ENCODE measurements at regions not wholly inside any gene's neighbourhood (a gene's known extent, or its start where the extent isn't known, plus 50 kb on each side); places are given as distances from the start of the nearest gene placed in this dataset.

- peak overlapping the region; percentile 92 for H3K27ac ChIP-seq (ENCODE audit: insufficient read depth, low read length, poor library complexity, severe bottlenecking)
Measured at GRCh38 chr9:129490583-129491486, 130.1 kb downstream of the C9orf50 start.

GRCh38 chr9:129489838-129490582 lies 130.9 kb downstream of the C9orf50 start:
- H3K9me3 ChIP-seq (ENCODE audit: control insufficient read depth in 2 of 2, low read length in 2 of 2), result no peaks in the 10 kb centered on the region
- Mint-ChIP-seq H3K4me3 (peak overlapping the region; percentile 89 to 94 (median 91)), H3K36me3 (peaks cover 5% of the 10 kb centered on the region), H3K9me3 (no peaks in the 10 kb centered on the region), H3K27me3 (peaks cover 9% of the 10 kb centered on the region), H3K27ac (peak overlapping the region; percentile 98 to 99 (median 98)), H3K4me1 (peaks cover 0 to 67% (median 39%) of the 10 kb centered on the region in 4 donors)
- peaks cover 46% of the 10 kb centered on the region for H3K4me1 ChIP-seq (ENCODE audit: control insufficient read depth, insufficient read depth, low read length, poor library complexity, severe bottlenecking)
- peak overlapping the region; percentile 82 for H3K4me3 ChIP-seq (ENCODE audit: low read depth, low read length)
- peak in 1 of 2 donors; percentile 17 for ATAC-seq (ENCODE audit: low read depth in 2 of 2)
- H3K27me3 ChIP-seq (ENCODE audit: control insufficient read depth, insufficient read depth, low read length), result no peaks in the 10 kb centered on the region
- H3K36me3 ChIP-seq (ENCODE audit: control insufficient read depth, insufficient read depth, low read length), result no peaks in the 10 kb centered on the region
- DNase-seq, result peak; percentile 49 to 61 (median 54)
- H3K27ac ChIP-seq (ENCODE audit: insufficient read depth, low read length, poor library complexity, severe bottlenecking), result peak overlapping the region; percentile 92

More at GRCh38 chr9:129490583-129491486, 130.1 kb downstream of the C9orf50 start:
- H3K27ac Mint-ChIP-seq, result peak overlapping the region; percentile 98 to 99 (median 98)
- Histone ChIP-seq H3K4me3 (ENCODE audit: low read depth, low read length) (peak overlapping the region; percentile 49), H3K4me1 (ENCODE audit: control insufficient read depth, insufficient read depth, low read length, poor library complexity, severe bottlenecking) (peaks cover 52% of the 10 kb centered on the region), H3K9me3 (ENCODE audit: control insufficient read depth in 2 of 2, low read length in 2 of 2) (no peaks in the 10 kb centered on the region), H3K27me3 (ENCODE audit: control insufficient read depth, insufficient read depth, low read length) (no peaks in the 10 kb centered on the region), H3K36me3 (ENCODE audit: control insufficient read depth, insufficient read depth, low read length) (no peaks in the 10 kb centered on the region)
- DNase-seq (no peak), ATAC-seq (ENCODE audit: low read depth in 2 of 2) (no peak)
- H3K9me3 Mint-ChIP-seq, result no peaks in the 10 kb centered on the region
- H3K36me3 Mint-ChIP-seq, result peaks cover 5% of the 10 kb centered on the region
- H3K4me1 Mint-ChIP-seq, result peaks cover 0 to 67% (median 36%) of the 10 kb centered on the region in 4 donors
- peak overlapping the region; percentile 84 to 93 (median 89) for H3K4me3 Mint-ChIP-seq
- H3K27me3 Mint-ChIP-seq, result peaks cover 4% of the 10 kb centered on the region

GRCh38 chr9:129487658-129488483 lies 133.0 kb downstream of the C9orf50 start:
- H3K9me3 ChIP-seq (ENCODE audit: control insufficient read depth in 2 of 2, low read length in 2 of 2), result no peaks in the 10 kb centered on the region
- no peaks in the 10 kb centered on the region for H3K9me3 Mint-ChIP-seq
- peak overlapping the region; percentile 95 to 100 (median 98) for H3K27ac Mint-ChIP-seq
- no peaks in the 10 kb centered on the region for H3K36me3 ChIP-seq (ENCODE audit: control insufficient read depth, insufficient read depth, low read length)
- peak overlapping the region; percentile 57 for H3K4me3 ChIP-seq (ENCODE audit: low read depth, low read length)
- peak in 2 of 3 donors; percentile 48 to 59 for DNase-seq
- peaks cover 62% of the 10 kb centered on the region for H3K4me1 ChIP-seq (ENCODE audit: control insufficient read depth, insufficient read depth, low read length, poor library complexity, severe bottlenecking)
- H3K27me3 ChIP-seq (ENCODE audit: control insufficient read depth, insufficient read depth, low read length), result no peaks in the 10 kb centered on the region
- H3K4me3 Mint-ChIP-seq, result peak overlapping the region; percentile 85 to 93 (median 90)
- peak; percentile 10 to 29 for ATAC-seq (ENCODE audit: low read depth in 2 of 2)
- no peaks in the 10 kb centered on the region for H3K36me3 Mint-ChIP-seq
- peaks cover 9% of the 10 kb centered on the region for H3K27me3 Mint-ChIP-seq
- H3K4me1 Mint-ChIP-seq, result peaks cover 0 to 67% (median 42%) of the 10 kb centered on the region in 4 donors
- H3K27ac ChIP-seq (ENCODE audit: insufficient read depth, low read length, poor library complexity, severe bottlenecking), result peak overlapping the region; percentile 92

GRCh38 chr9:129486756-129487657 lies 133.9 kb downstream of the C9orf50 start:
- H3K4me3 Mint-ChIP-seq, result peak overlapping the region; percentile 85 to 93 (median 90)
- H3K4me1 ChIP-seq (ENCODE audit: control insufficient read depth, insufficient read depth, low read length, poor library complexity, severe bottlenecking), result peaks cover 70% of the 10 kb centered on the region
- no peak for DNase-seq

GRCh38 chr9:129485145-129485774 lies 135.6 kb downstream of the C9orf50 start:
- Mint-ChIP-seq H3K4me3 (peak overlapping the region in 2 of 4 donors; percentile 89 to 92), H3K27ac (peak overlapping the region; percentile 72 to 96 (median 77)), H3K9me3 (peaks cover 0 to 2% (median 0%) of the 10 kb centered on the region in 7 donors), H3K36me3 (no peaks in the 10 kb centered on the region), H3K27me3 (peaks cover 17% of the 10 kb centered on the region), H3K4me1 (peaks cover 0 to 58% (median 27%) of the 10 kb centered on the region in 4 donors)
- Histone ChIP-seq H3K9me3 (ENCODE audit: control insufficient read depth in 2 of 2, low read length in 2 of 2) (no peaks in the 10 kb centered on the region), H3K4me1 (ENCODE audit: control insufficient read depth, insufficient read depth, low read length, poor library complexity, severe bottlenecking) (peaks cover 60% of the 10 kb centered on the region), H3K36me3 (ENCODE audit: control insufficient read depth, insufficient read depth, low read length) (no peaks in the 10 kb centered on the region), H3K27me3 (ENCODE audit: control insufficient read depth, insufficient read depth, low read length) (peaks cover 3% of the 10 kb centered on the region), H3K27ac (ENCODE audit: insufficient read depth, low read length, poor library complexity, severe bottlenecking) (peak overlapping the region; percentile 35), H3K4me3 (ENCODE audit: low read depth, low read length) (no peak overlapping the region)
- ATAC-seq (ENCODE audit: low read depth in 2 of 2) (no peak), DNase-seq (no peak)

More at GRCh38 chr9:129486756-129487657, 133.9 kb downstream of the C9orf50 start:
- Mint-ChIP-seq H3K27me3 (peaks cover 9% of the 10 kb centered on the region), H3K27ac (peak overlapping the region; percentile 95 to 100 (median 98)), H3K36me3 (no peaks in the 10 kb centered on the region), H3K4me1 (peaks cover 0 to 64% (median 38%) of the 10 kb centered on the region in 4 donors), H3K9me3 (no peaks in the 10 kb centered on the region)
- Histone ChIP-seq H3K4me3 (ENCODE audit: low read depth, low read length) (peak overlapping the region; percentile 57), H3K27ac (ENCODE audit: insufficient read depth, low read length, poor library complexity, severe bottlenecking) (peak overlapping the region; percentile 92), H3K36me3 (ENCODE audit: control insufficient read depth, insufficient read depth, low read length) (no peaks in the 10 kb centered on the region), H3K9me3 (ENCODE audit: control insufficient read depth in 2 of 2, low read length in 2 of 2) (no peaks in the 10 kb centered on the region), H3K27me3 (ENCODE audit: control insufficient read depth, insufficient read depth, low read length) (no peaks in the 10 kb centered on the region)
- ATAC-seq (ENCODE audit: low read depth in 2 of 2), result no peak

- Mint-ChIP-seq H3K4me1 (peaks cover 0 to 50% (median 24%) of the 10 kb centered on the region in 4 donors), H3K27me3 (peaks cover 17% of the 10 kb centered on the region), H3K36me3 (no peaks in the 10 kb centered on the region), H3K4me3 (peak overlapping the region; percentile 12 to 92 (median 62)), H3K9me3 (peaks cover 0 to 2% (median 0%) of the 10 kb centered on the region in 7 donors), H3K27ac (peak overlapping the region; percentile 28 to 96 (median 66))
- Histone ChIP-seq H3K36me3 (ENCODE audit: control insufficient read depth, insufficient read depth, low read length) (no peaks in the 10 kb centered on the region), H3K4me1 (ENCODE audit: control insufficient read depth, insufficient read depth, low read length, poor library complexity, severe bottlenecking) (peaks cover 52% of the 10 kb centered on the region), H3K27ac (ENCODE audit: insufficient read depth, low read length, poor library complexity, severe bottlenecking) (peak overlapping the region; percentile 68), H3K9me3 (ENCODE audit: control insufficient read depth in 2 of 2, low read length in 2 of 2) (no peaks in the 10 kb centered on the region), H3K4me3 (ENCODE audit: low read depth, low read length) (no peak overlapping the region), H3K27me3 (ENCODE audit: control insufficient read depth, insufficient read depth, low read length) (peaks cover 3% of the 10 kb centered on the region)
- no peak for ATAC-seq (ENCODE audit: low read depth in 2 of 2)
- DNase-seq, result no peak
Measured at GRCh38 chr9:129484352-129485000, 136.4 kb downstream of the C9orf50 start.
